Spinal cord (tissue), 9 donors: ENCODE measurements at regions not wholly inside any gene's neighbourhood (a gene's known extent, or its start where the extent isn't known, plus 50 kb on each side); places are given as distances from the start of the nearest gene placed in this dataset.

Experiments used
- DNase-seq, 6 donors: peaks; one replicate each; pipeline versions ENCODE4 v3.0.0 to v3.0.0-alpha.2; 2013 to 2015; ENCODE audit warnings: low spot score in 6 of 6, low read depth in 4 of 6
- H3K27ac ChIP-seq: one replicate; pipeline ENCODE4 v1.5.1; 2013; ENCODE audit warnings: low read depth, low read length, control low read depth
- H3K27me3 ChIP-seq: one replicate; pipeline ENCODE4 v1.6.1; 2013; ENCODE audit warnings: low read length; ENCODE audit not compliant: control insufficient read depth, insufficient read depth
- H3K36me3 ChIP-seq: one replicate; pipeline ENCODE4 v1.6.1; 2013; ENCODE audit warnings: low read length; ENCODE audit not compliant: control insufficient read depth, insufficient read depth
- H3K4me1 ChIP-seq: one replicate; pipeline ENCODE4 v1.6.1; 2013; ENCODE audit warnings: low read length; ENCODE audit not compliant: control insufficient read depth, insufficient read depth
- H3K4me3 ChIP-seq: one replicate; pipeline ENCODE4 v1.5.1; 2013; ENCODE audit warnings: low read depth, low read length, control low read depth
- H3K9me3 ChIP-seq: one replicate; pipeline ENCODE4 v1.6.1; 2013; ENCODE audit warnings: low read length; ENCODE audit not compliant: control insufficient read depth, insufficient read depth
- WGBS: methylation state at CpG from one replicate; pipeline ENCODE4 v1.1.5; 2013; ENCODE audit warnings: missing lambda C conversion rate; ENCODE audit not compliant: insufficient coverage; 5-methylcytosine and 5-hydroxymethylcytosine counted together
- donor health status: healthy.

- no peak overlapping the region for H3K27ac ChIP-seq
These were observed 236.1 kb upstream of the TNRC6C start for GRCh38 chr17:77722366-77722765.

DNA sequence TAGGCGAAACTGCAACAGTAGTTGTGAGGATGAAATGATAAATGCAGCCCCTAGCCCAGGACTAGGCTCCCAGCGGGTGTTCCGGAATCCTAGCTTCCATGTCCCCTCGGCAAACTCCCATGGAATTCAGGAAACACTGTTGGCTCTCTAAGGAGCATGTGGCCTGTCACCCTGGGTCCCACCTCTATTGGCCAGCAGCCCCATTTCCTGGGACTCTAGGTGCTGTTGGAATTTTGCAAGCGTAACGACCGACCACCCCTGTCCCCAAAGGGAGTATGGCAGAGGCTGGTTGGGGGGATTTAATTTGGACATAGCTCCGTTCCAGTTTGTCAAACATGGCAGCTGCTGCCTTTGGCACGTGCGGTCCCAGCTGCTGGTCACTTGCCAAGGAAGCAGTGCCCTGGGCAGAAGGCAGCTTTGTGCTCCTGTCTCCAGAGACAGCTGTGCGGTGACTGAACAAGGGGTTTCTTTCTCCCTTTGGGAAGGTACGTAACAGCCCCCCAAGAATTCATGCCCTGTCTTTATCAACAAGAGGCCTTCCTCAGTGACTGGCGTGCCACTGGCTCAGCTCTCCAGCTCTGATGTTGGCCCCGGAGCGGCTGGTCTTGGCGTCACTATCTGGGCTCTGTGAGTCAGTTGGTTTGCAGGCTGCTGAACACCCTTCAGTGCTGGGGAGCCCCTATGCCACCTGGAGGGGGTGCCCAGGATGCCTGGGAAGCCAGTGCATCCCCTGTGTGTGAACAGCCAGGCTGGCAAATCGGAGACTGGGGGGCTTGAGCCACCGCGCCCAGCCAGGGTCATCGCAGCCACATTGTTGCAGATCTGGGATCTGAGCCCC is 235.2 kb upstream of the TNRC6C start:
- DNase-seq: peak in 4 of 6 donors; percentile 43 to 92 (median 74)
- Histone ChIP-seq H3K36me3 (no peaks in the 10 kb centered on the region), H3K9me3 (no peaks in the 10 kb centered on the region), H3K4me3 (no peak overlapping the region), H3K4me1 (peaks cover 55% of the 10 kb centered on the region), H3K27ac (peak overlapping the region; percentile 50), H3K27me3 (peaks cover 2% of the 10 kb centered on the region)
- WGBS: 40% methylated on average over 18 of the region's 20 CpGs

More at GRCh38 chr17:77722366-77722765, 236.1 kb upstream of the TNRC6C start:
- Histone ChIP-seq H3K36me3 (no peaks in the 10 kb centered on the region), H3K4me1 (peaks cover 46% of the 10 kb centered on the region), H3K4me3 (no peak overlapping the region), H3K9me3 (no peaks in the 10 kb centered on the region), H3K27me3 (peaks cover 2% of the 10 kb centered on the region)
- WGBS: 89% methylated on average over 2 of the region's 8 CpGs
- no peak for DNase-seq

DNA sequence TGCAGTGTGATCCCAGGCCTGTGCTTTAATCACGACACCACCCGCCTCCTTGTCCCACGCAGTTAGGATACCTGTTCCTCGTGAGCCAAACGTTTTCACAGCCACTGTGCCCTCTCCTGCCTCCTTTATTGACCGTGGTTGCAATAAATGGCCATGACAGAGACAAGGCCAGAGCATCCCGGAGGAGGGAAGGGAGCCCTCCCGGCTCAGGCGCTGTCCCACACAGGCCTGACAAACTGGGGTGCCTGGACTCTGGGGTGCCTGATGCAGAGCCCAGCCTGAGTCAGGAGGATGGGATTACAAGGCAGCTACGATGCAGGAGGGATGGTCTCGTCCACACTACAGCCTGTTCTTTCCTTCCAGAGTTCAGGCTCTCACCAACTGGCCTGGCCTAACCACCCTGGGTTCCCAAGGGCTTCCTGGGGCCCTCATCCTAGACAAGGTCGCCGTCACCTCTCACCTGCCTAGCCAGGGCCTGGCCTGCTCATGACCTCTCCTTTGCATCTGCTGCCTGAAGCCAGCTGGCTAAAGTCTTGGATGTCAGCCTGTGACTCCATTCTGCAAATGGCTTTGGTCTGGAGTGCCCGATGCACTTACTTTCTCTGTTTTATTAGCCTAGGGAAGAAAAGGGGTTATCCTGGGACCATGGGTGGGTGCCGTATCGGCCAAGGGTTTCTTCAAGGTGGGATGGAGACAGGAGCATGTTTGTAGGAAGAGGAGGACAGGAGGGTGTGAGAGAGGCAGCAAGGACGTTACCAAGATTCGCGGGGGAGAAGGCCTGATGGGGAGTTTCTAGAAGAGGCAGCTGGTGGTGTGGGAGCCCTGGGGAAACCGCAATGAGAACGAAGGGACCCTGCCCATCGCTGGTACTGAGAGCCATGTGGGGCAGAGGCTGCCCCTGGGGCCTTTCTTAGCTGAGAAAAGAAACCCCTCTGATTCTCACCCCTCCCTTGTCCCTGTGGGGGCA is 234.3 kb upstream of the TNRC6C start:
- no peak for DNase-seq
- WGBS: 74% methylated on average over 22 of the region's 22 CpGs
- Histone ChIP-seq H3K4me1 (peaks cover 57% of the 10 kb centered on the region), H3K9me3 (no peaks in the 10 kb centered on the region), H3K27ac (peak overlapping the region; percentile 50), H3K36me3 (no peaks in the 10 kb centered on the region), H3K4me3 (no peak overlapping the region), H3K27me3 (peaks cover 2% of the 10 kb centered on the region)

DNA sequence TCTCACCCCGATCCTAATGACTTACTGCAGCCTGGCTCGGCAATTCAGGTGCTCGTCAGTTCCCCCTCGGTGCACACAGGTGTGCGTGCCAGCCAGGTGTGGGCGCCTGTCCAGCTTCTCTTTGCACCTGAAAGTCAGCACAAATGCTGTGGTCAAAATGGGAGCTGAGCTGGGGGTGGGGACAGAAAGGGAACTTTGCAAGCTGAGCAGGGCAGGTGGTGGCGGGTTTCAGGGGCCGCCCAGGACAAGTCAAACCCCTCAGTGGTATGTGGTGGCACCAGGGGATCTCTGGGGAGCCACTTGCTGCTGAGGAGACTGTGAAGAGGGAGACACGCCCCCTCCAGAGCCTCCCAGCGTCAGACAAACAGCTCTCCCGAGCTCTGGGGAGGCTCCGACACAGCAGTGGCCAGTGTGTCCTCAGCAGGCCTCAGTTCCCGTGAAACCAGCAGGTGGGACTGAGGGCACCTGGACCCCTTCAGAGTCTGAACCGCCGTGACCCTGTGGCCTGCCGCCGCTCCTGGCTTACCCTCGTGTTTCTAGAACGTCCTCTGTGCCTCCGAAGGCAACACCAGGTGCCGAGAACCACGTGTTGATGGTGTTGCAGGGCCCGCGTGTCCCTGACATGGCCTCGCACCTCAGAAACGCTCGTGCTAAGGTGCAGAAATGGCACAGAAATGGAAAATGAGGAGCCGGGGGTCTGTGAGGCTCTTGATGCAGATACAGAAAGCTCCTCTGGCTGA is 233.5 kb upstream of the TNRC6C start:
- H3K27me3 ChIP-seq: peaks cover 2% of the 10 kb centered on the region
- no peak for DNase-seq
- H3K27ac ChIP-seq: no peak overlapping the region
- no peak overlapping the region for H3K4me3 ChIP-seq
- 91% methylated on average over 27 of the region's 28 CpGs for WGBS
- no peaks in the 10 kb centered on the region for H3K36me3 ChIP-seq
- H3K4me1 ChIP-seq: peaks cover 57% of the 10 kb centered on the region
- H3K9me3 ChIP-seq: no peaks in the 10 kb centered on the region

DNA sequence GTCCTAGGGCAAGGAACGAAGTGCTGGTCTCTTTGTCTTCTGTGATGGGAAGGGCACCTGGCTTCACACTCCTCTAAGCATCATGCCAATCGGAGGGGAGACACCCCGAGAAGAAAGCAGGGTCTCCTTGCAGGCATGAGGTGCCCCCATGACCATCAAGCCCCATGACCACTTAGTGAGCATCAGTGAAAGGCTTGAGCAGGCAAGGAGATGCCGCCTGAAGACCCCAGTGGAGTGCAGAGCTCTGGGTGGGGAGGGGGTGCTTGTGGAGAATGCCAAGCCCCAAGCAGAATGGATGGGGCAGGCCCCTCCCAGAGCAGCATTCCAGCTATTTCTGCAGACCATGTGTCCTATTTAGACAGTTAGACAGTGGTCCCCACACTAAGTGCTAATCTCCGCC is 232.7 kb upstream of the TNRC6C start:
- Histone ChIP-seq H3K4me3 (no peak overlapping the region), H3K4me1 (peaks cover 57% of the 10 kb centered on the region), H3K27me3 (peaks cover 2% of the 10 kb centered on the region), H3K9me3 (no peaks in the 10 kb centered on the region), H3K36me3 (no peaks in the 10 kb centered on the region), H3K27ac (no peak overlapping the region)
- DNase-seq: no peak
- WGBS: 96% methylated on average over 3 of the region's 5 CpGs

DNA sequence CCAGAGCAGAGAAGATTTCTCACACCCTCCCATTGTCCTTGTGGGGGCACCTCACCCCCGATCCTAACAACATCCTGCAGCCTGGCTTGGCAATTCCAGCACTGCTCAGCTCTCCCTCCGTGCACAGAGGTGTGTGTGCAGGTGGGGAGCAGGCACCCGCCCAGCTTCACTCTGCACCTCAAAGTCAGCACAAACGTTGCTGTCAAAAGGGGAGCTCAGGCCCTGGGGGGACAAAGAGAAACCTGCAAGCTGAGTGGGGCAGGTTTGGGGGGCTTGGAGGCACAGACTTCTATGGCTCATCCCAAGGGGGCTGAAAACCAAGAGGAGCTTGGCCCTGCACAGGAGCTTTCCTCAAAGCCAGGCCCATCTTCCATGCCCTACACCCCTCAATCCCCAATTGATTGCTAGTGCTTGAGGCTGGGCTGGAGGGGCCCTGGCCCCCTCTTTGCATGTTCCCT is 231.9 kb upstream of the TNRC6C start:
- no peak for DNase-seq
- Histone ChIP-seq H3K27ac (peak overlapping the region; percentile 26), H3K27me3 (peaks cover 4% of the 10 kb centered on the region), H3K4me1 (peaks cover 57% of the 10 kb centered on the region), H3K9me3 (peaks cover 3% of the 10 kb centered on the region), H3K36me3 (no peaks in the 10 kb centered on the region), H3K4me3 (no peak overlapping the region)
- 69% methylated on average over 3 of the region's 4 CpGs for WGBS

GRCh38 chr17:77727037-77727615 is 231.4 kb upstream of the TNRC6C start:
- peak in 2 of 6 donors; percentile 58 to 92 for DNase-seq
- H3K27ac ChIP-seq: peak overlapping the region; percentile 91
- H3K9me3 ChIP-seq: peaks cover 3% of the 10 kb centered on the region
- H3K36me3 ChIP-seq: no peaks in the 10 kb centered on the region
- peaks cover 6% of the 10 kb centered on the region for H3K27me3 ChIP-seq
- peaks cover 57% of the 10 kb centered on the region for H3K4me1 ChIP-seq
- H3K4me3 ChIP-seq: no peak overlapping the region
- WGBS: 27% methylated on average over 4 of the region's 17 CpGs

DNA sequence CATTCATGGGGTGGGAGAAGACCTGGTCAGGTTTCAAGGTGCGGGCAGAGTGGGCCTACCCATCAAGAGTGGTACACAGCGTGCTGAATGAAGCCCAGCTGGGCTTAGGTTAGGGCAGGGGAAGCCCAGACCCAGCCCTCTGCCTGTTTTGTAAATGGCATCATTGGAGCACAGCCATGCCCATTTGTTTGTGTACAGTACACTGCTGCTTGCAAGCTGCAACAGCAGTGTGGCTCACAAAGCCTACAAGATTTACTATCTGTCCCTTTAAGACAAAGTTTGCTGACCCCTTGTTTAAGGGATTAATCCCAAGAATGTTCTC is 230.1 kb upstream of the TNRC6C start:
- no peak for DNase-seq
- peaks cover 10% of the 10 kb centered on the region for H3K27me3 ChIP-seq
- H3K27ac ChIP-seq: peak overlapping the region; percentile 91
- no peak overlapping the region for H3K4me3 ChIP-seq
- H3K9me3 ChIP-seq: peaks cover 3% of the 10 kb centered on the region
- 56% methylated on average over 2 of the region's 2 CpGs for WGBS
- H3K4me1 ChIP-seq: peaks cover 50% of the 10 kb centered on the region
- H3K36me3 ChIP-seq: no peaks in the 10 kb centered on the region

- no peak for DNase-seq
- H3K4me1 ChIP-seq: peaks cover 48% of the 10 kb centered on the region
- H3K27ac ChIP-seq: no peak overlapping the region
- peaks cover 3% of the 10 kb centered on the region for H3K9me3 ChIP-seq
- H3K4me3 ChIP-seq: no peak overlapping the region
- peaks cover 10% of the 10 kb centered on the region for H3K27me3 ChIP-seq
- H3K36me3 ChIP-seq: no peaks in the 10 kb centered on the region
- WGBS: 73% methylated on average over 7 of the region's 7 CpGs
These were observed 229.6 kb upstream of the TNRC6C start for GRCh38 chr17:77728871-77729270.
